GM18907 (cell line): ENCODE measurements at regions not wholly inside any gene's neighbourhood (a gene's known extent, or its start where the extent isn't known, plus 50 kb on each side); places are given as distances from the start of the nearest gene placed in this dataset.
"Not testable (repeated sequence)": the region's sequence is repeated elsewhere in the genome, so short reads cannot be mapped to it uniquely, and the experiment has no call there.

ENCODE experiments used
- ATAC-seq: cut with Tn5 transposase; IDR thresholded peaks from one replicate; pipeline ENCODE4 v1.9.1; 2021; ENCODE audit warnings: mild to moderate bottlenecking, moderate library complexity; ENCODE audit not compliant: unreplicated experiment

DNA sequence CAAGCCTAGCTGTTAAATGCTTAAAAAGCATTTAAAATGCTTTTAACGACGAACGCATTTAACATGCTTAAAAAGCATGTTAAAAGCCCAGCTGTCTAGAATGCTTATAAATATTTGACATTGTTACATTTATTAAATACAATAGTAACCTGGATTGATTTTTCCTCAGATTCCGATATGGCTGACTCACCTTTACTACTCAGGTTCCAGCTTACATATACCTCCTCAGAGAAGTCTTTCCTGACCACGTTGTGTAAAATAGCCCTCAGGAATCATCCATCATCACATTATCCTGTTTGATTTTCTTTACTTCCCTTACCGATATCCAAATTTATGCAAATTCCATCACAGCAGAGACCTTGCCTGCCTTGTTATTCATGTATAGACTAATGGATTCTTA, 51.4 kb downstream of the SLC41A2 start:
- no peak for ATAC-seq

DNA sequence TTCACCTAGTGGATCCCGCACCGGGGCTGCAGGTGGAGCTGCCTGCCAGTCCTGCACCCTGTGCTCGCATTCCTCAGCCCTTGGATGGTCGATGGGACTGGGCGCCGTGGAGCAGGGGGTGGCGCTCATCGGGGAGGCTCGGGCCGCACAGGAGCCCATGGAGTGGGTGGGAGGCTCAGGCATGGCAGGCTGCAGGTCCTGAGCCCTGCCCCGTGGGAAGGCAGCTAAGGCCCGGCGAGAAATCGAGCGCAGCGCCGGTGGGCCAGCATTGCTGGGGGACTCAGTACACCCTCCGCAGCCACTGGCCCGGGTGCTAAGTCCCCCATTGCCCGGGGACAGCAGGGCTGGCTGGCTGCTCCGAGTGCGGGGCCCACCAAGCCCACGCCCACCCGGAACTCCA, 52.6 kb downstream of the SLC41A2 start:
- ATAC-seq = not testable (repeated sequence)

DNA sequence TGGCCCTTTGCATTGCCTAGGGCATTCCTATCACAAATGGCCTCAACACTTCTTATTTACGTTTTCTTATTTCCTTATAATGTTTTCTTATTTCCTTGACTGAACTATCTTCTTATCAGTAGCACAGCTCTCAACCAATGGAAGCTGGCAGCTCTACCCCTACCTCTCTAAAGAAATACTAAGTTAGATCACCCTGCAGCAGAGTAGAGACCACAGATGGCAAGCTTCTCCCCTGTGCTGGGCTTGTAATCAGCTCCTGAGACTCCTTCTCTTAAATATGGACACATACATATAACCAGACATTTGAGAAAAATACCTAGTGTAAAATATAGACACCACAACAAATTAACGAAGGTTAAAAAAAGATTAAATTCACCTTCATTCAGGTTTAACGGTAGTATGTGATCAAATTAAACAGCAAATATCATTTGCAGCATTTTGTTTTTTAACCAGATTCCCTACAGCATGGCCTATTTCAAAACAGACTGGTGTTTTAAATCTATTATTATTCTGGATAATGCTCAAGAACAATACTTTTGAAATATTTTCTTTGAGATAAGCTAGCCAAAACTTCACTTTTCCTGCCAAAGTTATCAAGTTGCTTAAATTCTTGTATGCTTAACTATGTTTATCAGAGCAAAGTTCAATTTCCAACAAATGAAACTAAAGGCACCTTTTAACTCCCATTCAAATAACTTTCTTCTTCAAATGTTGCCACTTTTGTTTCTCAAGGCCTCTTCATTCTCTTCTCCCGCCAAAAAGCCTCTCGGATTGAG, 54.3 kb downstream of the SLC41A2 start:
- no peak for ATAC-seq

DNA sequence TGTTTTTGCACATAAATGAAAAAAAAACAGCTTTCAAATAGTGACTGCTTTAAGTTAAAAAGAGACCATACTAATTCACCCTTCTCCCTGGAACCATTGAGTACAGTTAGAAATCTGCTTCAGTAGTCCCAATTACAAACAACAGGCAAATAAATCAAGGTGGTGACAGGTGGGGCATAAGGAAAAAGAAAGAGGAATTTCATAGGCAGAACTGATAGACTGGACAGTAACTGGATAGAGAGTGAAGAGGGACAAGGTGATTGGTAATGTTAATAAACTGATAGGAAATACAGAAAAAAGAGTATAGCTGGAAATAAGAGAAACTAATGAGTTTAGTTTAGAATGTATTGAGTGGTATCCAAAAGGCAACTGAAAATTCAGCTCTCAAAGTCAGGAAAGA, 56.0 kb downstream of the SLC41A2 start:
- ATAC-seq = no peak

DNA sequence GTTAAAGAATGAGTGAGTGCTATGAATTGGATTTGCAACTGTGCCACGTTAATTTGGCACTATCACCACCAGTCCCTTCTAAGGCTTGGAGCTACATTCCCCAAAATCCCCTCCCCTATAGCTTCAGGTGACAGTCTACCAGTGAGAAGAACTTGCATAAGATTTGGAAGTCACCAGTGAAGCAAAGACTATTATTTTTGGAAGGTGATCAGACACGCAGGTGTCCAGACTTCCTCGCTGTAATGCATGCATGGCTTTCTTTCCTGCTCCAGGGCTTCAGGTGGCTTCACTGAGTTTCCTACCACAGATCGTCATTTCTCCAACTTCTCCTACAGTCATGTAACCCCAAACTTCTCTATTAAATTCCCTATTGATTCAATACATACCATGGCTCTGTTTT, 61.4 kb downstream of the SLC41A2 start:
- no peak for ATAC-seq

DNA sequence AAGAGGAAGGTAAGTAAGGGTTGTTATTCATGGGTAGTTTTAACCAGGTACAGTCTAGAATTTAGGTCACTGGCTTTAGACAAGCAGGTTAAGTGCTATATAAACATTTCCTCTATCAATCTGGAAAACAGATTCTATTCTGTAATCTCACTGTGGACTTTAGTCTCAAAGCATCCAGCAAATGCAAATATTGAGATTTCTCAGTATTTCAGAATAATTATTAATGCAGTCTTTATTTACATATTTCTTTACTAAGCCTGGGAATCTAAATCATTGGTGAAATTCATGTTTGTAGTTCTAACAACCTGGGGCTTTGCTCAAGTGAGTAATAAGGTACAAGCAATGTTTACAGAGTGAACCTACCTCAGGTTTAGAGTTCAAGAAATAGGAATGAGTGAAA, 61.9 kb downstream of the SLC41A2 start:
- no peak for ATAC-seq

DNA sequence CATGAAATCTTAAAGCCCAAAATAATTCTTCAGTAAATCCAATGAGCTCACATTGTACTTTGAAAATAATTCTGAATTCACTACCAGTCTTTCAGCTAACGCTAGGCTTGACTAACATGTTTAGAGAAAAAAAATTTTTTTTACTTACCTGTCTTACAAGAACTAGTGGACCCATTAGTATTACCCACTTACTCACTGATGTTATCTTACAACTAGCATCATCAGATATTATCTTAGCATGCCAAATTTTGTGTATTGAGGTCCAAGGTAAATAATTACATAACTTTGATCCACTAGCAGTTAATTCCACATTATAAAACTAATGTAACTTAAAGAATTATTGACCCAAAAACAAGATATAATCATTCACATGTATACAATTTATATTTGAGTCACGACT, 62.7 kb downstream of the SLC41A2 start:
- ATAC-seq = no peak

DNA sequence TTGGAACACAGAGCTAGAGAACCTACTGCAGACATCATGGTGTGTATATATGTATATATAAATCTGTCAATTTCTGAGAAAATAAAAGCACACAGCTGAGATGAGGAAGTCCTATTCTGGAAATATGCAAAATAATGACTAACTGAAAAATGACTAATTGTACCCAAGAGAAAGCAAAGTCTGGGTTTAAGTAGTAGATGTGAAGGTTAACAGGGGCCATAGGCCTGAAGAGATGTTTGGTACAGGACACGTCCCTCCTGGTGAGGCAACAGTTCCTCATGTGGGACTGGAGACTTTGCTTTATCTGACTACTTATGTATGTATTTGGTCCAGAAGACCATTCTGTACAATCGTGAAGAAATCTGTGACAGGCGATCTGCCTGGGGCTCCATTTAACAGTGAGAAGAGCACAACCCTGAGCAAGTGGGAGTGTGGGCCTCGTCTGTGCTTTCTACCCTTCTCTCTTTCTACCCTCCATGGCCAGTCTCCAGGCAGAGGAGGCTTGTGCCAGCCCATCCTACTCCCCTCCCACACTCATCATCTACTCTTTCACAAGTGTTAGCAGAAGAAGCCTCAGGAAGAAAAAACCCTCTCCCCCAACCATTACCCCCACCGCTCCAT, 67.5 kb downstream of the SLC41A2 start:
- no peak for ATAC-seq

DNA sequence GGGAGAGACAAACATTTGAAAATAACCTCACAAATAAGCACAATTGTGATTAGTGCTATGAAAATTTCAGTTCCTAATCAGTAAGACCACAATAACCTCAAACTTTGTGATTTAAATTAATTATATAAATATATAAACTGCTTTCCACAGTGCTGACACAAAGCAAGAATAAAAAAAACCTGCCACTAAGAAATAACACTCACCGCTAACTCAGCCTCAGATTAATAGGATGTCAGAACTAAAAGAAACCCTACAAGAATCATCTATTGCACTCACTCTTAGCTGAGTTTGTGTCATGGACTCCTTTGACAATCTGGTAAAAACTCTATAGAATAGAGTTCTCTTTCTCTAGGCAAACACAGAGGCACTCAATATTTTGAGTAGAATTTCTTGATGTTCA, 68.4 kb downstream of the SLC41A2 start:
- no peak for ATAC-seq

DNA sequence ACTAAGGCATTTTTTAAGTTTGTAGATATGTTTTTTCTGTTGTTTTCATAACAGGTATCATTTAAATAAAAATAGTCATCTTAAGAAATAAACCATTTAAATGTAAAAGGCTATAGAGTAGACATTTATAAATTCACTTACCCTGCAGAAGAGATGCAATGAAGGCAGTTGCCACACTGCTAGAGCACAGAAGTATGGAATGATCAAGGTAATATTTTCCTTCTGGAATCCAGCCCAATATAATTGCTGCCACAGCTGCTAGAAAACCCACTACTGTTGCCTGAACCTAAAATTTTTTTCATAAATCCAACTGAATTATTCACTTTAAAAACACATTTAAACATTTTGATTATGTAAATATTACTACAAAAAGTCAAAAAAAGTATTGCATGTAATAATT, 69.2 kb downstream of the SLC41A2 start:
- ATAC-seq = no peak

DNA sequence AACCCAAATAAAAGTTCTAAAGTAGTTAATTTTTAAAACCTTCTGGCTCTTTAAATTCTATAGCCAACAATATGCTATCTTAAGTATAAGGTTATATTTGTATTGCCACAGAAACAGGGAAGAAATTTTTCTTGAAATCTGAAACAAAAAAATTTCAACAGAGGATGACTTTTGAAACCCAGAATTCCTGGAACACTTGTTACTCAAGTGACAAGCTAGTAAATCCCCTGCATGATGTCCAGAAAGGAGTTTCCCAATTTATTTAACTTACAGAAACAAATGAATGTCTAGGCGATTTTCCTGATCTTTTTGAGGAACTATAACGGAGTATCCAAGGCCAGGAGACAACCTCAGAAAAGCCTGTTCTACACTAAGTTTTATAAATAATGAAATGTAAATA, 69.6 kb downstream of the SLC41A2 start:
- ATAC-seq = no peak

DNA sequence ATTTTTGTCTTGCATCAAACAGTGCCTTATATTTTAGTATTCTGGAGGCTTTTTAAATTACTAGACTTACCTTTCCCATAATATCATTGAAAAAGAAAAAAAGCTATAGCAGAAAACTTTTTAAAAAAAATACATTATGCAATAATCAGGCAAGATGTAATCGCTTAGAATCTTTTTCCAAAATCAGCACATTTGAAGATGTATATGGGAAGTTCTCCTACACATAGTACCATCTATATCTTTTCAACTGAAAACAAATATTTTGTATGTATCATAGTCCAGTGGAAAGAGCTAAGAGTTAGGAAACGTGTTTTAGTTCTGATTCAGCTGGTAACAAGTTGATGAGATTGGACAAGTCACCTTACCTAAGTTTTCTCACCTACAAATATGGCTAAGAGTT, 70.6 kb downstream of the SLC41A2 start:
- ATAC-seq = no peak

DNA sequence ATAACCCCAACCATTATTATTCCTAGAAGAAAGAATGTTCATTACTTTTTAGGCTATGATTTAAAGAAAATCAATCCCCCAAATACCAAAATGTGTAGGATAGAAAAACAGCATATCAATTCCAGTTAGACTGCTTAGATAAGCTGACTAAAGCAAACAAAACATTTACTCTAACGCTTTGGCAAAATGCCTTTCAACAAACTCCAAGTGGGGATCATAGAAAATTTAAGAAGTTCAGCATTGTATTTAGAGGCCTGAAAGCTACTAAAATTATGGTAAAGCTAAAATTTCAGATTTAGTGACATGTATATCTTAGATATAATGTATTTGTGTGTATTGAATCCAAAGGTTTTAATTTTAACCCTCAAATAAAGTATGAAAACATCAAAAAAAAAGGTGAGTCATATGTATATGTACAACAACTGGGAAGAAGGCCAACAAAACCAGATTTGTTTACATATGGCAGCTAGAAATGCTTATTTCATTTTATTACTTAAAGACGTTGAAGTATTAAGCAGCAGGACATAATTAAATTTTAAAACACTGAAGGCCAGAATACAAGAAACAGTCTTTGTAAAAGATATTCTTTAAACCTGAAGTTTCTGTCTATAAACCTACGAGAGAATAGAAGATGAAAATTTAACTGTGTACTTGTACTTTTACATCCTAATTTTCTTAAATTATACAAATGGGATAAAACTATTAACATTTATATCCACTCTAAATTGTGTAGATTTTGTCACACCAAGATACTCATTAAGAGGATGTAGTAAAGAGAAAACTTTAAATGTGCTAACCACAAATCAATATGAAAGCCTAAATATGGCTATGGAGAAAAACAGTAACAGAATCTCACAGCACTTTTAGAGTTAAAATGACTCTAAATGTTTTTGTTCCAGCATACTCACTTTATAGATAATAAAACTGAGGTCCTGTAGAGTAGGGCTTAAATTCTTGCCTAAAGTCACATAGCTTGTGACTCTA, 71.4 kb downstream of the SLC41A2 start:
- ATAC-seq = no peak

DNA sequence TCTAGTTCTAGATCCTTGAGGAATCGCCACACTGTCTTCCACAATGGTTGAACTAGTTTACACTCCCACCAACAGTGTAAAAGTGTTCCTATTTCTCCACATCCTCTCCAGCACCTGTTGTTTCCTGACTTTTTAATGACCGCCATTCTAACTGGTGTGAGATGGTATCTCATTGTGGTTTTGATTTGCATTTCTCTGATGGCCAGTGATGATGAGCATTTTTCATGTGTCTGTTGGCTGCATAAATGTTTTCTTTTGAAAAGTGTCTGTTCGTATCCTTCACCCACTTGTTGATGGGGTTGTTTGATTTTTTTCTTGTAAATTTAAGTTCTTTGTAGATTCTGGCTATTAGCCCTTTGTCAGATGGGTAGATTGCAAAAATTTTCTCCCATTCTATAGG, 79.2 kb downstream of the SLC41A2 start:
- not testable (repeated sequence) for ATAC-seq

DNA sequence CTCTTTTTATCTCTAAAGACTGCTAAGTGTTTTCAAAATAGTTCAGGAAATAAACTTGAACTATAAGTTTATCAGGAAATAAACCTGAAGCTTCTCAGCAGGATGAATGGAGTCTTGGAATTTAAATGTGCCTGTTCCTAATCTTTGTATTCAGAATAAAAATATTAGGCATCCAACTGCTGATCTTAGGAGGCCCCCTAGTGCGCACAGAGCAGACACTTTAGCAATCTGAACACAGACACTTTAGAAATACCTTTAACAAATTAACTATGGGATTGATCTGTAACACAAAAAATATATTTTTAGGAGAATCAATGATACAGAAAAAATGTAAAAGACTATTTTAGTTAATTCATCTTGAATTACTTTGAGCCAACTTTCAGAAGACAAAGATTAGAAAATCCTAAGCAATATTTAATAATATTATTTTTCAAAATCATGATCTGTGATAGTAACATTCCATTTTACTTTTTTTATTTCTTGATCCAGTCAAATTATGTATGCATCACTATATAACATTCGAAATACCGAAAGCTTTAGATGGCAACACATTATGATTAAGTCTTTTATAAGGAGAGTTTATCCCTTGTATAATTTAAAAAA, 80.9 kb downstream of the SLC41A2 start:
- ATAC-seq = no peak

DNA sequence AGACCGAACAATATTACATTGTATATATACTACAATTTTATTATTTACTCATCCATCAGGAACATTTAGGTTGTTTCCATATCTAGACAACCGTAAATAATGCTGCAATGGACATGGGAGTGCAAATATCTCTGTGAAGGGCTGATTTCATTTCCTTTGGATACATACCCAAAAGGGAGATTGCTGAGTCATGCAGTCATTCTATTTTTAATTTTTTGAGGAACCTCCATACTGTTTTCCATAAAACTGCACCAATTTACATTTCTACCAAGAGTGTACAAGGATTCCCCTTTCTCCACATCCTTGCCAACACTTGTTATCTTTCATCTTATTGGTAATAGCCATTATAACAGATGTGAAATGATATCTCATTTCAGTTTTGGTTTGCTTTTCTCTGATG, 84.7 kb downstream of the SLC41A2 start:
- no peak for ATAC-seq

DNA sequence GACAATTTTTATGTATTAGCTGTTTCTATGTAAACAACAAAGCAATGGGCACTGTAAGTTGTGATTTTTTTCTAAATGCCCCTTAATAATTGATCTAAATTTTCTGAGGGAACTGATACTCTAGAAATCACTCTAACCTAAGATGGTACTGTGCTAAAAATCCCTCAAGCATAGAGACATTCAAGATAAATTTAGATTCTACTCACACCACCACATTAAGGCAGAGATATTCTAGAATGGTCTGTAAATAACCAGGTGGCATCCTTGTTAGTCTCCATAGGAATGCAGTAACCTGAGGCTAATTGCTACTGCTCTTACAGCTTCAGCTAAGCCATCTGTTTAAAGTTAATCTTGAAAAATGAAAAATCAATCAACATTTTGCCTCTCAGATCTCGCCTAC, 87.3 kb downstream of the SLC41A2 start:
- ATAC-seq = no peak

DNA sequence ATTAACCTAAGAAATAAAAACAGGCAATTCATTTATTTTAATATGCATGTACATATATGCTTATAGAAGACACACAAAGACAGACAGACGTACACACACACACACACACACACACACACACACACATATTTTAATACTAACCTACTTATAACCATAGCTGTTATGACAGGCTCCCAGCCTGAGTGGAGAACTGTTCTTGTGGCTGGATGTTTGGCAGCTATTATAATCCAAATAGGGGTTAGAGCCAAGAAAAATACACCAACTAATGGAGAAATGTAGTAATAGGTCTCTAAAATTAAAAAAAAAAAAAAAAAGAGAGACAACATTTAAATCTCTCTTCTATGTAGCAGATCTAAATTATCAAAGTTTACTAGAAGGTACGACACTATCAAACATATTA, 91.8 kb downstream of the SLC41A2 start:
- ATAC-seq = no peak

DNA sequence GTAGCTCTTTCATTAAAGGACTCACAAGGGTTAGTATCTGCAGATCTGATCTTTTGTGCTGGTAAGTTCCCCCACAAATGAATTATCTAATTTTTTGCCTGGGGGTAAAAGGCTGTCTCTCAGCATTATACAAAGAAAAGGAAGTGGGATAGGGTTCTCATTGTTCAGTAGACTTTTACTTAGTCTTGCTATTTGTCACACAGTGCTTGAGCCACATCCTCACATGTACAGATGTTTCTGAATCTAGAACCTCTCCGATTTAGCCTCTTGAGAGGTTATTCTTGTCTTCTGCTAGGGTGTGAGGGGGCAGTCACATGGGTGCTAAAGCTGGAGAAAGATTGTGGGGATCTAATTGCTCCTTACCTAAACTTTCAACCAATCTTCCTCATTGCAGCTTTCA, 93.0 kb downstream of the SLC41A2 start:
- ATAC-seq = peak; percentile 66

DNA sequence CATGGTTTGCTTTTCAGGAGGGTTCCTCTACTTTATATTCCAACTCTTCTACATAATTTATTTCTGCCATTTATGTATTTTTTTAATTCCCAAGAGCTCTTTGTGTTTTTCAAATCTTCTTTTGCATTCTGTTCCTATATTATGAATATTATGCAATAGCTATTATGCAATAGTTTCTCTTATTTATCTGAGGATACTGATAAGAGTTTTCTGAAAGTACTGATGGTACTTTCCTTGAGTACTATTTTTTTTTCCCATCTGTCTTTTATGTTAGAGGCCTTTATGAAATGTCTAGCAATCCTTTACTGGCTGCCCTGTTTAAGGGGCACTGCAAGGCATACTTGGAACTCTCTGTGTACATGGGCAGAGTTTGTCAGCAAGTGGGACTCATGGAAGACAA, 93.4 kb downstream of the SLC41A2 start:
- ATAC-seq = no peak

DNA sequence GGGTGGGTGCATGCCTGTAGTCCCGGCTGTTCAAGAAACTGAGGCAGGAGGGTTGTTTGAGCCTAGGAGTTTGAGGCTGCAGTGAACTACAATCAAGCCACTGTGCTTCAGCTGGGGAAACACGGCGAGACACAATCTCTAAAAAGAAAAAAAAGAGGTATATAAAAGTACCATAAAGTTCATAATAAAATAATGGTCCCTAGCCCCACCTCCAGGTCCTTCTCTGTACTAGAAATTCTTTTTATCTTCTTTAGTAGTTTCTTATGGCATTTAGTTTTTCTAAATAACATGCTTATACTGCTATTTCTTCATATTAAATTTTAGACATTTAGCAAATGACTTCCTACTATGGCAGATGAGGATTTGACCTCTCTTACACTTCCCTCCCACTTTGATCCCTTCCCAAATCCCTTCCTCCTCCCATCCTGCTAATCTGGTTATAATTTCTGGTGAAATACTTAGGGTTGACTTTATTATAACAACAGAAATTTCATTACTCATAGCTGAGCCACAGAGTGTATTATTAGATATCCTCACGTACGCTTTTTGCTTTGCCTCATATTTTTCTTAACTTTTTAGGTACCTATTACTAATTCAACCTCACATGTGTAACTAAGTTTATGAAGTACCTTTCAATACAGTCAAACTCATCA, 94.7 kb downstream of the SLC41A2 start:
- no peak for ATAC-seq
